Right lobe of liver (tissue), 4 donors: ENCODE measurements at regions not wholly inside any gene's neighbourhood (a gene's known extent, or its start where the extent isn't known, plus 50 kb on each side); places are given as distances from the start of the nearest gene placed in this dataset.

Experiments
- POLR2A ChIP-seq: fragments of 450-650 bp; IDR thresholded peaks from one replicate; pipeline ENCODE4 v1.6.1; 2017; ENCODE audit warnings: antibody characterized with exemption, mild to moderate bottlenecking
- TF ChIP-seq, protein P1 (sequence below), 4 donors: fragments of 200-600 bp in 3 of 4; fragments of 450-650 bp in 1 of 4; IDR thresholded peaks; one replicate each; pipeline versions ENCODE4 v1.5.1 to v1.8.0; 2016 to 2022; ENCODE audit warnings: antibody characterized with exemption in 4 of 4, mild to moderate bottlenecking in 2 of 4
- donor health status: DM: no; HTN: no; CAD: no.
- donor health status: DM: no; HTN: no; CAD: no.
- donor health status: DM: no; HTN: yes; CAD: no.

DNA sequence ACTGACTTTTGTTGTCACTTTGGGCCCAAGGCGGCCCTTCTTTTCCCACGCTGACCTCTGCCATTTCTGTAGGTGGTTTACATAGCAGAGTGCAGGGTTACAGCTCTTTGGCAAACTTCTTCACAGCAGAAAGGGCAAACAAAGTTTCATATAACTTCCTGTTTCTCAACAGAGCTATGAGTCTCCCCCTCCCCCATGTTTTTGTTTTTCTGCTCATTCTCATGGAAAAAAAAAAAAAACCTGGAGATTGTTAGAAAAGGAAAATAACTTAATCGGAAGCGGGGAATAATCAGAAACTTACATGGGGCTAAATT lies 342.0 kb upstream of the NR2F2 start:
- TF ChIP-seq, protein P1, sequence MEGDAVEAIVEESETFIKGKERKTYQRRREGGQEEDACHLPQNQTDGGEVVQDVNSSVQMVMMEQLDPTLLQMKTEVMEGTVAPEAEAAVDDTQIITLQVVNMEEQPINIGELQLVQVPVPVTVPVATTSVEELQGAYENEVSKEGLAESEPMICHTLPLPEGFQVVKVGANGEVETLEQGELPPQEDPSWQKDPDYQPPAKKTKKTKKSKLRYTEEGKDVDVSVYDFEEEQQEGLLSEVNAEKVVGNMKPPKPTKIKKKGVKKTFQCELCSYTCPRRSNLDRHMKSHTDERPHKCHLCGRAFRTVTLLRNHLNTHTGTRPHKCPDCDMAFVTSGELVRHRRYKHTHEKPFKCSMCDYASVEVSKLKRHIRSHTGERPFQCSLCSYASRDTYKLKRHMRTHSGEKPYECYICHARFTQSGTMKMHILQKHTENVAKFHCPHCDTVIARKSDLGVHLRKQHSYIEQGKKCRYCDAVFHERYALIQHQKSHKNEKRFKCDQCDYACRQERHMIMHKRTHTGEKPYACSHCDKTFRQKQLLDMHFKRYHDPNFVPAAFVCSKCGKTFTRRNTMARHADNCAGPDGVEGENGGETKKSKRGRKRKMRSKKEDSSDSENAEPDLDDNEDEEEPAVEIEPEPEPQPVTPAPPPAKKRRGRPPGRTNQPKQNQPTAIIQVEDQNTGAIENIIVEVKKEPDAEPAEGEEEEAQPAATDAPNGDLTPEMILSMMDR (IDR thresholded peaks at IDR 0.05), result no peak
- TF ChIP-seq POLR2A, result no peak
